ENCODE measurements at regions not wholly inside any gene's neighbourhood (a gene's known extent, or its start where the extent isn't known, plus 50 kb on each side); places are given as distances from the start of the nearest gene placed in this dataset.

DNA sequence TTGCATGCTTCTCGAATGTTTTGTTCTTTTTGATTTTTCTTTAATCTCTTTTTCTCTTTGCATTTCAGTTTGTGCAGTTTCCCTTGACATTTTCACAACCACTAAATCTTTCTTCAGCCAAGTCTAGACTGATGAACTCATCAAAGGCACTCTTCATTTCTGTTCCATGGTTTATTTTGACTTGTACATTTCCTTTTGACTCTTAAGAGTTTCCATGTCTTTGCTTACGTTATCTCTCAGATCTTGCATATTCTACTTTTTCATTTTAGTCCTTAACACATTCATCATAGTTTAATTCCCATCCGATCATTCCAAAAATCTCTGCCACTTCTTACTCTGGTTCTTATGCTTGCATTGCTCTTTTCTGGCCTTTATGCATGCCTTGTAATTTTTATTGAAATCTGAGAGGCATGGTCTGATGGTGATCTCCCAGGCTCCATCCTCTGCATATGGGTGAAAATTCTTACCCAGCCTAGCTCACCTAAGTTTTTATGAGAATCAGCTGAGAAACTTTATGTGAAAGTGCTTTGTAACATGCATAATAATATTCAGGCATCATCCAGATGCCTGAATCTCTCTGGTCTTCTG is 202.8 kb upstream of the IGFBP3 start:
- TF ChIP-seq, protein P1, sequence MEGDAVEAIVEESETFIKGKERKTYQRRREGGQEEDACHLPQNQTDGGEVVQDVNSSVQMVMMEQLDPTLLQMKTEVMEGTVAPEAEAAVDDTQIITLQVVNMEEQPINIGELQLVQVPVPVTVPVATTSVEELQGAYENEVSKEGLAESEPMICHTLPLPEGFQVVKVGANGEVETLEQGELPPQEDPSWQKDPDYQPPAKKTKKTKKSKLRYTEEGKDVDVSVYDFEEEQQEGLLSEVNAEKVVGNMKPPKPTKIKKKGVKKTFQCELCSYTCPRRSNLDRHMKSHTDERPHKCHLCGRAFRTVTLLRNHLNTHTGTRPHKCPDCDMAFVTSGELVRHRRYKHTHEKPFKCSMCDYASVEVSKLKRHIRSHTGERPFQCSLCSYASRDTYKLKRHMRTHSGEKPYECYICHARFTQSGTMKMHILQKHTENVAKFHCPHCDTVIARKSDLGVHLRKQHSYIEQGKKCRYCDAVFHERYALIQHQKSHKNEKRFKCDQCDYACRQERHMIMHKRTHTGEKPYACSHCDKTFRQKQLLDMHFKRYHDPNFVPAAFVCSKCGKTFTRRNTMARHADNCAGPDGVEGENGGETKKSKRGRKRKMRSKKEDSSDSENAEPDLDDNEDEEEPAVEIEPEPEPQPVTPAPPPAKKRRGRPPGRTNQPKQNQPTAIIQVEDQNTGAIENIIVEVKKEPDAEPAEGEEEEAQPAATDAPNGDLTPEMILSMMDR (IDR thresholded peaks at IDR 0.05): no peak
- TF ChIP-seq POLR2A (IDR thresholded peaks at IDR 0.05): no peak
